ENCODE measurements at regions not wholly inside any gene's neighbourhood (a gene's known extent, or its start where the extent isn't known, plus 50 kb on each side); places are given as distances from the start of the nearest gene placed in this dataset.

DNA sequence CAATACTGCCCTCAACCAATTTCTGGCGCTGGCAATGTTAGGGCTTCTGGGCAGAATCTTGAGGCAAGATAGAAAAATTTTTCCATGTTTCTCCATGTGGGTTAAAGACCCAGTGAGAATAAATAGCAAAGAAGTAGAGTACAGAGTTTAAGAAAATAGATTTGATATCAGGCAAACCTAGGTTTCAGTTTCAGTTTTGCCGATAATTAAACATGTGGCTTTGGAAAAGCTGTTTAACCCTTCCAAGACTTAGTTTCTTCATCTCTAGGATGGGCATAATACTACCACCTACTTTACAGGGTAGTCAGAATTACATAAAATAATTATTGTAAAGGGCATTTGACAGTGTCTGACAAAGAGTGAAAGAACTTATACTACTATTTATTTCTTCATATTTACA, 360.4 kb downstream of the PCNX1 start:
- no peak for ATAC-seq
- no peaks in the 10 kb centered on the region for H3F3A ChIP-seq (replicated peaks; ENCODE audit: low read depth)
- no peak overlapping the region for H3K4me3 ChIP-seq

GRCh38 chr14:71270111-71270510, 362.9 kb downstream of the PCNX1 start:
- H3K27ac Mint-ChIP-seq: no peak overlapping the region
- H3K4me1 ChIP-seq (ENCODE audit: insufficient read depth): no peaks in the 10 kb centered on the region
- H3K27ac ChIP-seq (ENCODE audit: low read depth): no peak overlapping the region
- H3K4me1 Mint-ChIP-seq: no peaks in the 10 kb centered on the region; the same call in 2 of the 3 replicates
- H3F3A ChIP-seq (replicated peaks; ENCODE audit: low read depth): no peaks in the 10 kb centered on the region
- 0 out of 2 replicates have a peak, but pooled peaks cover 17% of the 10 kb centered on the region for H3K9me2 ChIP-seq (ENCODE audit: insufficient read depth)
- no peak overlapping the region for H3K4me3 ChIP-seq
- DNase-seq (ENCODE audit: low spot score) (no peak), ATAC-seq (no peak)
- no peaks in the 10 kb centered on the region; the same call in 1 of the 2 replicates for H3K36me3 ChIP-seq (ENCODE audit: insufficient read depth)
- H3K9me3 Mint-ChIP-seq: peaks cover 25% of the 10 kb centered on the region
- H2AFZ ChIP-seq: no peak overlapping the region
- no peaks in the 10 kb centered on the region for H3K79me2 ChIP-seq (replicated peaks; ENCODE audit: insufficient read depth)
- no peaks in the 10 kb centered on the region for H3K27me3 Mint-ChIP-seq (ENCODE audit: insufficient read depth, low read depth, poor library complexity)
- TF ChIP-seq POLR2AphosphoS5 (IDR thresholded peaks at IDR 0.05; ENCODE audit: low read depth): no peak
- no peak for TF ChIP-seq EZH2phosphoT487 (IDR thresholded peaks at IDR 0.05; ENCODE audit: unreplicated experiment)
- no peak for TF ChIP-seq JUNB (IDR thresholded peaks at IDR 0.05; ENCODE audit: unreplicated experiment)
- TF ChIP-seq, protein P1, sequence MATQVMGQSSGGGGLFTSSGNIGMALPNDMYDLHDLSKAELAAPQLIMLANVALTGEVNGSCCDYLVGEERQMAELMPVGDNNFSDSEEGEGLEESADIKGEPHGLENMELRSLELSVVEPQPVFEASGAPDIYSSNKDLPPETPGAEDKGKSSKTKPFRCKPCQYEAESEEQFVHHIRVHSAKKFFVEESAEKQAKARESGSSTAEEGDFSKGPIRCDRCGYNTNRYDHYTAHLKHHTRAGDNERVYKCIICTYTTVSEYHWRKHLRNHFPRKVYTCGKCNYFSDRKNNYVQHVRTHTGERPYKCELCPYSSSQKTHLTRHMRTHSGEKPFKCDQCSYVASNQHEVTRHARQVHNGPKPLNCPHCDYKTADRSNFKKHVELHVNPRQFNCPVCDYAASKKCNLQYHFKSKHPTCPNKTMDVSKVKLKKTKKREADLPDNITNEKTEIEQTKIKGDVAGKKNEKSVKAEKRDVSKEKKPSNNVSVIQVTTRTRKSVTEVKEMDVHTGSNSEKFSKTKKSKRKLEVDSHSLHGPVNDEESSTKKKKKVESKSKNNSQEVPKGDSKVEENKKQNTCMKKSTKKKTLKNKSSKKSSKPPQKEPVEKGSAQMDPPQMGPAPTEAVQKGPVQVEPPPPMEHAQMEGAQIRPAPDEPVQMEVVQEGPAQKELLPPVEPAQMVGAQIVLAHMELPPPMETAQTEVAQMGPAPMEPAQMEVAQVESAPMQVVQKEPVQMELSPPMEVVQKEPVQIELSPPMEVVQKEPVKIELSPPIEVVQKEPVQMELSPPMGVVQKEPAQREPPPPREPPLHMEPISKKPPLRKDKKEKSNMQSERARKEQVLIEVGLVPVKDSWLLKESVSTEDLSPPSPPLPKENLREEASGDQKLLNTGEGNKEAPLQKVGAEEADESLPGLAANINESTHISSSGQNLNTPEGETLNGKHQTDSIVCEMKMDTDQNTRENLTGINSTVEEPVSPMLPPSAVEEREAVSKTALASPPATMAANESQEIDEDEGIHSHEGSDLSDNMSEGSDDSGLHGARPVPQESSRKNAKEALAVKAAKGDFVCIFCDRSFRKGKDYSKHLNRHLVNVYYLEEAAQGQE (IDR thresholded peaks at IDR 0.05; ENCODE audit: unreplicated experiment): no peak
- TF ChIP-seq EZH2 (IDR thresholded peaks at IDR 0.05; ENCODE audit: low read depth, unreplicated experiment): no peak
- H3K27me3 ChIP-seq (ENCODE audit: insufficient read depth): no peaks in the 10 kb centered on the region
- H3K36me3 Mint-ChIP-seq (ENCODE audit: low read depth): peaks cover 15% of the 10 kb centered on the region; the same call in 2 of the 3 replicates
- H4K20me1 ChIP-seq (replicated peaks; ENCODE audit: insufficient read depth): no peaks in the 10 kb centered on the region
- H3K4me3 Mint-ChIP-seq: no peak overlapping the region
- no peak overlapping the region for H3K4me2 ChIP-seq

More for the DNA sequence above, 360.4 kb downstream of the PCNX1 start:
- no peak for DNase-seq (ENCODE audit: low spot score)
- Histone ChIP-seq H3K36me3 (ENCODE audit: insufficient read depth) (no peaks in the 10 kb centered on the region; the same call in 1 of the 2 replicates), H2AFZ (no peak overlapping the region), H3K9me2 (ENCODE audit: insufficient read depth) (0 out of 2 replicates have a peak, but pooled peaks cover 17% of the 10 kb centered on the region), H3K4me2 (no peak overlapping the region), H3K27ac (ENCODE audit: low read depth) (no peak overlapping the region), H3K27me3 (ENCODE audit: insufficient read depth) (no peaks in the 10 kb centered on the region), H3K79me2 (replicated peaks; ENCODE audit: insufficient read depth) (no peaks in the 10 kb centered on the region), H3K4me1 (ENCODE audit: insufficient read depth) (no peaks in the 10 kb centered on the region), H4K20me1 (replicated peaks; ENCODE audit: insufficient read depth) (no peaks in the 10 kb centered on the region)
- H3K36me3 Mint-ChIP-seq (ENCODE audit: low read depth): peaks cover 15% of the 10 kb centered on the region; the same call in 2 of the 3 replicates
- no peaks in the 10 kb centered on the region for H3K27me3 Mint-ChIP-seq (ENCODE audit: insufficient read depth, low read depth, poor library complexity)
- no peak overlapping the region for H3K4me3 Mint-ChIP-seq
- no peaks in the 10 kb centered on the region; the same call in 2 of the 3 replicates for H3K4me1 Mint-ChIP-seq
- TF ChIP-seq EZH2phosphoT487 (IDR thresholded peaks at IDR 0.05; ENCODE audit: unreplicated experiment): no peak
- TF ChIP-seq, protein P1 (IDR thresholded peaks at IDR 0.05; ENCODE audit: unreplicated experiment): no peak
- no peak for TF ChIP-seq EZH2 (IDR thresholded peaks at IDR 0.05; ENCODE audit: low read depth, unreplicated experiment)
- no peak for TF ChIP-seq JUNB (IDR thresholded peaks at IDR 0.05; ENCODE audit: unreplicated experiment)
- no peak for TF ChIP-seq POLR2AphosphoS5 (IDR thresholded peaks at IDR 0.05; ENCODE audit: low read depth)
- TF ChIP-seq, protein P2, sequence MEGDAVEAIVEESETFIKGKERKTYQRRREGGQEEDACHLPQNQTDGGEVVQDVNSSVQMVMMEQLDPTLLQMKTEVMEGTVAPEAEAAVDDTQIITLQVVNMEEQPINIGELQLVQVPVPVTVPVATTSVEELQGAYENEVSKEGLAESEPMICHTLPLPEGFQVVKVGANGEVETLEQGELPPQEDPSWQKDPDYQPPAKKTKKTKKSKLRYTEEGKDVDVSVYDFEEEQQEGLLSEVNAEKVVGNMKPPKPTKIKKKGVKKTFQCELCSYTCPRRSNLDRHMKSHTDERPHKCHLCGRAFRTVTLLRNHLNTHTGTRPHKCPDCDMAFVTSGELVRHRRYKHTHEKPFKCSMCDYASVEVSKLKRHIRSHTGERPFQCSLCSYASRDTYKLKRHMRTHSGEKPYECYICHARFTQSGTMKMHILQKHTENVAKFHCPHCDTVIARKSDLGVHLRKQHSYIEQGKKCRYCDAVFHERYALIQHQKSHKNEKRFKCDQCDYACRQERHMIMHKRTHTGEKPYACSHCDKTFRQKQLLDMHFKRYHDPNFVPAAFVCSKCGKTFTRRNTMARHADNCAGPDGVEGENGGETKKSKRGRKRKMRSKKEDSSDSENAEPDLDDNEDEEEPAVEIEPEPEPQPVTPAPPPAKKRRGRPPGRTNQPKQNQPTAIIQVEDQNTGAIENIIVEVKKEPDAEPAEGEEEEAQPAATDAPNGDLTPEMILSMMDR (conservative IDR thresholded peaks at IDR 0.05; ENCODE audit: low read depth in 2 of 2): no peak
- H3K27ac Mint-ChIP-seq: no peak overlapping the region
- peaks cover 28% of the 10 kb centered on the region for H3K9me3 Mint-ChIP-seq

Data from GM23338 (cell line).